ENCODE measurements at regions not wholly inside any gene's neighbourhood (a gene's known extent, or its start where the extent isn't known, plus 50 kb on each side); places are given as distances from the start of the nearest gene placed in this dataset.

DNA sequence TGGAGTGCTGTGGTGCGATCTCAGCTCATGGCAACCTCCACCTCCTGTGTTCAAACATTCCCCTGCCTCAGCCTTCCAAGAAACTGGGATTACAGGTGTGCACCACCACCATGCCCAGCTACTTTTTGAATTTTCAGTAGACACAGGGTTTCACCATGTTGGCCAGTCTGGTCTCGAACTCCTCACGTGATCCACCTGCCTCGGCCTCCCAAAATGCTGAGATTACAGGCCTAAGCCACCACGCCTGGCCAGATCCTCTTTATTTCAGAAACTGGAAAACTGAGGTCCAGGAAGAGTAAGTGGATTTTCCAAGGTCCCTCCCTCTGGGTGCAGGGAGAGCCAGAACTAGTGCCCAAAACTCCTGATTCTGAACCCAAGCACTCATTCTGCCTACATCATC is 413.1 kb upstream of the AUTS2 start:
- H3K4me3 ChIP-seq (ENCODE audit: low read depth, low read length): no peak overlapping the region
- TF ChIP-seq CTCF (IDR thresholded peaks at IDR 0.05; ENCODE audit: control insufficient read depth, extremely low read depth, insufficient read depth): no peak
- no peak for DNase-seq (ENCODE audit: low read depth)

DNA sequence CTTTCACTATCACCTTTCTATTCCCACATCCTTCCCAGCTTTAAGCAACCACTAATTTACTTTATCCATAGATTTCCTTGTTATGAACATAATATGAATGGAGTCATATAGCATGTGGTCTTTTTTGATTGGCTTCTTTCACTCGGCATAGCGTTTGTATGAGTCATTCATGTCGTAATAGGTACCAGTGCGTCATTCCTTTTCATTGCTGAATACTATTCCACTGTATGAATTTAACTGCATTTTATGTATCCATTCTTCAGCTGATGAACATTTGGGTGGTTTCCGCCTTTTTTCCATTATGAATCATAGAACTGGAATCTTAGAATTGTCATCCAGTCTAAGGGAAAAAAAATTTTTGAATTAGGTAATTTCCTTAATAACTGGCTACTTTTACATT is 411.3 kb upstream of the AUTS2 start:
- H3K4me3 ChIP-seq (ENCODE audit: low read depth, low read length): no peak overlapping the region
- DNase-seq (ENCODE audit: low read depth): no peak
- TF ChIP-seq CTCF (IDR thresholded peaks at IDR 0.05; ENCODE audit: control insufficient read depth, extremely low read depth, insufficient read depth): no peak

GRCh38 chr7:69187824-69188333 is 410.4 kb upstream of the AUTS2 start:
- no peak overlapping the region for H3K4me3 ChIP-seq (ENCODE audit: low read depth, low read length)
- DNase-seq (ENCODE audit: low read depth): no peak
- no peak for TF ChIP-seq CTCF (IDR thresholded peaks at IDR 0.05; ENCODE audit: control insufficient read depth, extremely low read depth, insufficient read depth)

DNA sequence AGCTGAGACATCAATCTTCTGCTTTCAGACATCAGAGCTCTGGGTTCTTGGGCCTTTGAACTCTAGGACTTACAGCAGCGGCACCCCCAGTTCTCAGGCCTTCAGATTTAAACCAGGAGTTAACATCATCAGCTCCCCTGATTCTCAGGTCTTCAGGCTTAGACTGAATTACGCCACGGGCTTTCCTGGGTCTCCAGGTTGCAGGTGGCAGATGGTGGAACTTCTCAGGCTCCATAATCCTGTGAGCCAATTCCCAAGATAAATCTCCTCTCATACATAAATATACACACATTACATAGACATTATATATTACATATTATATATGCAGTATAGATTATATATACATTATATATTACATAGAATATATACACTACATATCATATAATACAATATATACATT is 408.9 kb upstream of the AUTS2 start:
- no peak overlapping the region for H3K4me3 ChIP-seq (ENCODE audit: low read depth, low read length)
- no peak for DNase-seq (ENCODE audit: low read depth)
- TF ChIP-seq CTCF (IDR thresholded peaks at IDR 0.05; ENCODE audit: control insufficient read depth, extremely low read depth, insufficient read depth): no peak

DNA sequence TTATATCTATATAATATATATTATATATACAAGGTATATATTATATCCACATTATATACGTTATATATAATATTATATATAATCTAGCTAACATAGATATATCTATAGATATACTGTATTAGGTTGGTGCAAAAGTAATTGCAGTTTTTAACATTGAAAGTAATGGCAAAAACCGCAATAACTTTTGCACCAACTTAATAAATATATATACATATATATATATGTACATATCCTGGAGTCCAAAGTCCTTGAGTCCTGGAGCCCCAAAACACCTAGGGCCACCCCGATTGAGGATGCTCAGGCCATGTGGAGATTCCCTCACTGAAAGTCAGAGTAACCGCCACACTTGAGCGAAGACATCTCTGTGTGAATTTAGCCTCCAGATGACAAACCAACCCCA is 408.2 kb upstream of the AUTS2 start:
- TF ChIP-seq CTCF (IDR thresholded peaks at IDR 0.05; ENCODE audit: control insufficient read depth, extremely low read depth, insufficient read depth): no peak
- no peak for DNase-seq (ENCODE audit: low read depth)
- no peak overlapping the region for H3K4me3 ChIP-seq (ENCODE audit: low read depth, low read length)

DNA sequence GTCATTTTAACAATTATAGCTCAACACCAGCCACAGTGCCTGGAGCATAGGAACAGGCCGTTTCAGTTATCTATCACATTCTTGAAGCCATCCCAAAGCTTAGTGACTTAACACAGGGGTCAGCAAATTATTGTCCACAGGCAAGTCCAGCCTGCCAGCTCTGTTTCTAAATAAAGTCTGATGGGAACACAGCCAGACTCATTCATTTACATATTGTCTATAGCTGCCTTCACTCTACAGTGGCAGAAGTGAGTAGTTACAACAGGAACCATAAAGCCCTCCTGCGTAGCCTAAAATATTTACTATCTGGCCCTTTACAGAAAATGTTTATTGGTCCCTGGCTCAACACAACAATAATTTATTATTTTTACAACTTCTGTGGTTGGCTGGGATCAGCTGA is 407.5 kb upstream of the AUTS2 start:
- H3K4me3 ChIP-seq (ENCODE audit: low read depth, low read length): no peak overlapping the region
- TF ChIP-seq CTCF (IDR thresholded peaks at IDR 0.05; ENCODE audit: control insufficient read depth, extremely low read depth, insufficient read depth): no peak
- DNase-seq (ENCODE audit: low read depth): no peak

GRCh38 chr7:69192134-69192533 is 406.1 kb upstream of the AUTS2 start:
- DNase-seq (ENCODE audit: low read depth): no peak
- TF ChIP-seq CTCF (IDR thresholded peaks at IDR 0.05; ENCODE audit: control insufficient read depth, extremely low read depth, insufficient read depth): no peak
- no peak overlapping the region for H3K4me3 ChIP-seq (ENCODE audit: low read depth, low read length)

All from LNCaP clone FGC (cell line).